ENCODE measurements at regions not wholly inside any gene's neighbourhood (a gene's known extent, or its start where the extent isn't known, plus 50 kb on each side); places are given as distances from the start of the nearest gene placed in this dataset.

DNA sequence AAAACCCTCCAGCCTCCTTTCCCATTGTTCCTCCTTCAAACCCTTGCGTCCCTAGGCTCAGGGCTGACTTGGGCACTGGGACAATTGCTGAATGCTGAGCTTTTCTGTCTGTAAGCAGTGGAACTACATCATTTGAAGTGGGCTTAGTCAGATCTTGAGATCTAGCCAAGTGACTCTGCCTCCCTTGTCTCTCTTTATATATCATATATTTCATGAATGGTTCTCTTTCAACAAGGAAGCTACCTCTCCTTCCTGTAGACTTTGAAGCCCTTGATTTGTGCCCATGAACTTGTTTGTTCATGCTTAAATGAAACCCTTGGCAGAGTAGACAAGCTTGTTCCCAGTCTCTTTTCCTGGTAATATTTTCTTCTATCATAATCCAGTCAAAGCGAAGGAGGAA is 60.0 kb upstream of the KIF13A start:
- TF ChIP-seq POLR2A (IDR thresholded peaks at IDR 0.05) (no peak), CTCF (IDR thresholded peaks at IDR 0.05) (no peak), POLR2AphosphoS5 (IDR thresholded peaks at IDR 0.05) (peak; percentile 87)
